COLO668 (cell line): ENCODE measurements at regions not wholly inside any gene's neighbourhood (a gene's known extent, or its start where the extent isn't known, plus 50 kb on each side); places are given as distances from the start of the nearest gene placed in this dataset.

ENCODE experiments used
- DNase-seq: peaks from one replicate; lab custom pipeline; 2025; ENCODE audit not compliant: unreplicated experiment; lab: John Stamatoyannopoulos, UW

DNA sequence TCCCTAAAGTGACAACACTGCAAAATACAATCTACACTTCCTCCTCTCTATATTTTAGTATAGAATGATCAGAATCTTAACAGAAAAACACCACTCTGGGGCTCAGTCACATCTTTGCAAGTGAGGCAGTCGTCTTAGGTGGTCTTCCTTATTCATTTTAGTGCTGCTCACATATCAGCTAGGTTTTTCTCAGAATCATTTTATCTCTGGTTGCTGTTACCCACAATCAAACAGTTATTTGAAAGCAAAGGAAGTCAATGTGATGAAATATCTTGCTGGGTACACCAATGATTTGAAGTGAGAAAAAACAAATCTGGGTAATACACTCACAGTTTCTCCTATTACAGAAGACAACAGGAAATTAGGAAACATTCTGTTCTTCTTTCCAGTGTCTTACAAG is 275.2 kb downstream of the DSEL start:
- DNase-seq: no peak

- DNase-seq: no peak
Measured at GRCh38 chr18:67239826-67240225, 276.7 kb downstream of the DSEL start.

DNA sequence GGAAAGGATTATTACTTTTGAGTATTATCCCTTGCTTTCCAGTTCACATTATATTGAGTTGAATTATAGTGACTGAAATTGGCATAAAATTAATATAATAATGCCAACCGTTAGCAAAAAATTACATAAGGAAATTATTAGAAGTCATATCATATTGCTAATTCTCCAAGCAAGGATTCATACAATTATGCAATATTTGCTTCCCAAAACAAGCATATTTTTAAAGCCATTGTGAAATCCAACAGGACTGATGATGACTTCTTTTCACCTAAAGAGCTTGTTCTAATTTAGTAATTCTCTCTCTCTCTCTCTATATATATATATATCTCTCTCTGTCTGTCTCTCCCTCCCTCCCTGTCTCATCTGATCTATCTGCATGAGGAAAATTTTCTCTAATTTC is 283.5 kb downstream of the DSEL start:
- no peak for DNase-seq

- no peak for DNase-seq
Measured at GRCh38 chr18:67232406-67232805, 284.1 kb downstream of the DSEL start.

DNA sequence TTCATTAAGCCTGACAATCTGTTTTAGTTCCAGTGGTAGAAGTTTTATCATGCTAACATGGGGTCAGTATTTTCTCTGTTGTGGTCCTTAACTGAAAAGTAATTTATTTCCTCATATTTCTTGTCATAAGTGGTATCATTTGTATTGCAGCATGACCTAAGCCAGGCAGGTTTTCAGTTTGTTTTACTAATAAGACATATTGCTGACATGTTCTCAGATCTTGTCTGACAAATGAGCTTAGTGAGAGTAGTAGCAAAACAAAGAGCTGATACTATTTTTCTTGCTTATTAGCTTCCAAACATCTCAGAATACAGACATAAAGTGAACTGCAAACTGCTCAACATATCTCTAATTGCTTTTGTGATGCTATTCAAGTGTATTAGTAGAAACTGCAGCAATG is 293.6 kb downstream of the DSEL start:
- no peak for DNase-seq

DNA sequence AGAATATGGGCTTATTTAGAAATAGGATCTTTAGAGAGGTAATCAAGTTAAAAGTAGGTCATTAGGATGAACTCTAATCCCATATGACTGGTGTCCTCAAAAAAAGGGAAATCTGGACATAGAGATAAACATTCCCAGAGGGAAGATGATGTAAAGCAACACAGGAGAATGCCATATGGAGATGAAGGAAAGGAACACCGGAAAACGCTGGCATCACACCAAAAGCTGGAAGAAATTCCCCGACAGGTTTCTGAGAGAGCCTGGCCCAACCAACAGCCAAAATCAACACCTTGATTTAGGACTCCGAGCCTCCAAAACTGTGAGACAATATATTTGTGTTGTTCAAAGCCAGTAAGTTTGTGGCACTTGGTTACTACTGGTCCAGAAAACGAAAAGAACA is 296.7 kb downstream of the DSEL start:
- DNase-seq: no peak

DNA sequence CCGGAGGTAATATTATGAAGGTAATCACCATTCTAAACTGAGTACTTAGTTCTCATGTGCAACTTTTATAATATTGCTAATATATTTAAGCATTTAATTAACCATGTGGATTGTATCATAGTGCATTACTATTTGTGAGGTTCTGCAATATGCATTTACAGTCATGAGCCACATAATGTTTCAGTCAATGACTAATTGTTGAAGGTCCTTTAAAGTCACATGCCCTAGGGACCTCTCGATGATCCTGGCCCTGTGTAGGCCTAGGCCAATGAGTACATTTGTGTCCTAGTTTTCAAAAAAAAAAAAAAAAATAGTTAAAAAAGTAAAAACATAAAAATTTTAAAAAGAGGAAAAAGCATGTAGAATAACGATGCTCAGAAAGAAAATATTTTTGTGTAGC is 298.0 kb downstream of the DSEL start:
- DNase-seq: no peak

DNA sequence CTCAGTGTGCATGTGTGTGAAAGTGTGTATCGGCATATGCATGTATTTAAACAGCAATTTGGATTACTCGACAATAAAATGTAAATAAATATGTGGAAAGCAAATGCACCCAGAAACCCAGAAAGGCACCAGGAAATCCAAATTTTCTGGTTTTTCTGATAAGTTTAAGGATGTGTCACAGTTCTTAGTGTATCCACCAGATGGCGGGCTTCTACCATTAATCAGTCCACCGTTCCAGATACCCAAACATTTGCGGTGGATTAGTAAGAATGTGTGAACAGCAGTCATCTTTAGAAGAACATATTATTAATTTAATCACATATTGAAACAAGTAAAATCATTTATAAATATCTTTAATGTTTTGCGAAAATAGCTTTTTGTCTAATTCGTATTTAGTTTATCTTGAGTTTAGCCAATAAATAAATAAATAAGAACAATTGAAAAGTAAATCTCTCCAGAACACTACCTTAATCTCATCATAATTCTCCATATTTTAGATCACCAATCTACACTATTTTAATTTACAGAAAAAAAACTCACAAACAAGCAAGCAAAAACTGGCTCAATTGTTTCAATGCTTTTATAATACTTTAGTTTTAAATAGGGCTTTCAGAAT is 298.9 kb downstream of the DSEL start:
- peak; percentile 41 for DNase-seq

GRCh38 chr18:67216846-67217245 is 299.7 kb downstream of the DSEL start:
- no peak for DNase-seq

DNA sequence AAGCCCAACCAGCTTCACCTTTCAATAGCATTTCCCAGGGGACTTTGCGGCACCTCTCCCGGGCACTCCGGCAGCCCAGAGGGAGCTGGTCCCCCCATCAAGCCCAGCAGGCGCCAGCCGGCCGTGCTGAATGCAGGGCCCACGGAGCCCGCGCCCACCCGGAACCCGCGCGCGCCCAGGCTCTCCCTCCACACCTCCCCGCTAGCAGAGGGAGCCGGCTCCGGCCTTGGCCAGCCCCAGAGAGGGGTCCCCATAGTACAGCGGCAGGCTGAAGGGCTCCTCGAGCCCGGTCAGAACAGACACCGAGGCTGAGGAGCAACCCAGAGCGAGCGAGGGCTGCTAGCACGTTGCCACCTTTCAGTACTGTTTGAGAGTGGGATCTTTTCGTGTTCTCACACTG is 300.8 kb downstream of the DSEL start:
- DNase-seq: no peak

DNA sequence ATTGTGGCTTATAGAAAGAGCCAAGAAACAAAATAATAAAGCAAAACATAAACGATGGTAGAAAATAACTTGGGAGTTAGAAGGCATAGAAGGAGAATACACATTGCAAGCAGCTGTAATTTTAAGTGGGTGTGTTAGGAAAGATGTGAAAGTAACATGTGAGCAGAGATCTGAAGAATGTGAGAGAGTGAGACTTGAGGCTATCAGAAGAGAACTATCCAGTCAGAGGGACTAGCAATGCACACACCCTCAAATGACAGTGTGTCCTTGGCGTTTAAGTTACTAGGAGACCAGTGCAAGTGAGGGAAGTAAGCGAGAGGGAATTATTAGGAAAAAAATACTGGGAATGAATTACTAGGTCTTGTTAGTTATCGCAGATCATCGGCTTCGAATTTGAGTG is 304.9 kb downstream of the DSEL start:
- no peak for DNase-seq

GRCh38 chr18:67200665-67201064 is 315.9 kb downstream of the DSEL start:
- DNase-seq: no peak

GRCh38 chr18:67199993-67200617 is 316.4 kb downstream of the DSEL start:
- peak; percentile 11 for DNase-seq

GRCh38 chr18:67194886-67195285 is 321.6 kb downstream of the DSEL start:
- no peak for DNase-seq

GRCh38 chr18:67192535-67192934 is 324.0 kb downstream of the DSEL start:
- DNase-seq: no peak

GRCh38 chr18:67183398-67183797 is 333.1 kb downstream of the DSEL start:
- DNase-seq: no peak

DNA sequence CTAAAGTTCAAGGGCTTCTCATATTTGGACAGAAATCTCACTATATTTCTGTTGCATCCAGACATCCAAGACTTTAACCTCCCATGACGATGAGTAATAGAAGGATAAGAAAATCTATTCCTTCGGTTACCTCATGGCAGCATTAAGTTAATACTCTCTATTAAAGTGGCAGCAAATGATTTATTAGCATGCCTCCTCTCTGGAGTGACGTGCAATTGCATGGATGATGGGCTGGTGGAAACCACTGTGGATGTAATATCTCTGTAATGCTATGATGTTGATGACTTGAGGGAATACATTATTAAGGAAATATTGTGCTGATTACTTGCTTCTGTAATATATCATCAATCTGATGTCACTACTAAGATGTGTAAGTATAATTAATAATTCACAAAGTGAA is 336.8 kb downstream of the DSEL start:
- DNase-seq: no peak

- DNase-seq: no peak
Measured at GRCh38 chr18:67159662-67160061, 356.9 kb downstream of the DSEL start.

GRCh38 chr18:67154979-67155378 is 361.5 kb downstream of the DSEL start:
- DNase-seq: no peak

DNA sequence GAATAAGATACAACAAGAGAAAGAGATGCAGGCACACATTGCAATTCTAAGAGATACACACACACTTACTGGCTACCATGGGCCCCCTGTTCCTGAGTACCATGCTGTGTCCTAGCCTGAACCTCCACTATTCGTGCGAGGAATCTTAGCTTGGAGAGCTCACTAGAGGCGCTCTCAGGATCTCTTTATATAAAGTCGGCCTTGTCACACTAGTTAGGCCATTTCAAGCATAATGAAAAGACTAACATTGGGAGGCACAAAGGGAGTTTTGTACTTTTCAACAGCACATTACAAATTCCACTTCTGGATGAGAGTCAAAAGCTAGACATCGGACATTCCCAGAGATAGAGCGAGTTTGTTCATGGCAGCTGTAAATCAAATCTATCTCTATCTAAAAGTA is 365.2 kb downstream of the DSEL start:
- no peak for DNase-seq

DNA sequence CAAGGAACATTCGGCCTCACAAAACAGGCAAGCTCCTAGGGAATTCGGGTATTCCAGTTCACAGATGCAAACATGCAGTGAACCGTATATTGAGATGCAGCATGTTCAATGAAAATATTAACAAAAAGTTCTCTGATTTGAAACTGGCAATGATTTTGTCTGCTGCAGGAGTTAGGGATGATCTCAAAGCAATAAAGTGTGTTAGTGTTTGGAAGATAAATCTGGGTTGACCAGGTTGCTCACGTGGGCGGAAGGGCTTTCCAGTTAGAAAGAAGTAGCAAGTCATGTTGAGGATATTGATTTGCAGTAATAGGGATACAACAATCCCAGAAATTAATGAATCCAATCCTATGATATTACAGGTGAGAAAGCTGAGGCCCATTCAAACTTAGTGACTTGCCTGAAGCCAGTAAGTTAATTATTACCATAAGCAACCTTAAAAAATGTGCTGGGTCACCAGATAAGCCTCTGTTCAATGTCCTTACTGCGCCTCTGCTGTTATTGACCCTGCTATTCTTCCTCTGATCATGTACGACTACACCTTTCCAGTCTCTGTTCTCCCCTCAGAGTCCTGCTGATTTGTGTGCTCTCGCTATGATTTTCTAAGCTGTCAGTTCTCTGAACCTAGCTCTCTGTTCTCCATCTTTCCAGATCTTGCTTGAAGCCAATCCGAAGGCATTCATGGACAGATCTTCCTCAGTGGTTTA is 370.8 kb downstream of the DSEL start:
- DNase-seq: no peak

DNA sequence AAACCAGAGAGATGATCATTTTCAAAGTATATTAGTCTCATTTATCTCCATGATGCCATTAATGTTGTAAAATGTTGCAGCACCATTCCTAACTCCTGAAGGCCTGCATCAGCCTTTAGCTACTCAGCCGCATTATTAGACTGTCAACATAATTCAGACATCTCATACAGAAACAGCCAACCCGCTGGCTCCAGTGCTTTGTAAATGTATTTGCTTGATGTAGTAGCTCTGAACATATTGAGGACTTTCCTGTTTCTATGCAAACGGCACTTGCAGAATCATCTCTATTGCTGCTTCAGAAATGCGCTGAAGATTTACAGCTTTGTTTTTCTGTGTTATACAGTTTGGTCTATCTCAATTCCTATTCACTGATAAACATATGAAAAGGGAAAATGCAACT is 372.2 kb downstream of the DSEL start:
- no peak for DNase-seq

DNA sequence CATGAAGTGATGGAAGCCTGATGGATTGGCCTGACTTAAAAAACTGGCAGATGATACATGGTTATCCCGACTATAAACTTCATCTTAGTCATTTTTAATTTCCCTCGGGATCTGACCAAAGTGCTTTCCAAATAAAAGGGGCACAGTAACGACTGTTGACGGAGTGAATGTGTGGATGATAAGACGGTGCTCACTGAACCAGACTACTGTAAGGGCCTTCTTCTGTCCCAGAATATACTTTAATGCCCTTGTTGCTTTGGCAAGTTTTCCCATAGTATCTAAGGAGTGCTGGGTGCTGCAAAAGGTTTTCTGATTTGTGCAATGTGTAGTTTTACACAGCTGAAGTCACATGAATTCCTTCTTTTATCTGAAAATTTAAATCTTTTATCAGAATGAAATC is 373.5 kb downstream of the DSEL start:
- no peak for DNase-seq
